ENCODE measurements at regions not wholly inside any gene's neighbourhood (a gene's known extent, or its start where the extent isn't known, plus 50 kb on each side); places are given as distances from the start of the nearest gene placed in this dataset.

- no peak for DNase-seq
Measured at GRCh38 chr2:83081826-83082690, 1377.0 kb downstream of the SUCLG1 start.

- no peak for DNase-seq
Measured at GRCh38 chr2:83079007-83079406, 1380.1 kb downstream of the SUCLG1 start.

DNA sequence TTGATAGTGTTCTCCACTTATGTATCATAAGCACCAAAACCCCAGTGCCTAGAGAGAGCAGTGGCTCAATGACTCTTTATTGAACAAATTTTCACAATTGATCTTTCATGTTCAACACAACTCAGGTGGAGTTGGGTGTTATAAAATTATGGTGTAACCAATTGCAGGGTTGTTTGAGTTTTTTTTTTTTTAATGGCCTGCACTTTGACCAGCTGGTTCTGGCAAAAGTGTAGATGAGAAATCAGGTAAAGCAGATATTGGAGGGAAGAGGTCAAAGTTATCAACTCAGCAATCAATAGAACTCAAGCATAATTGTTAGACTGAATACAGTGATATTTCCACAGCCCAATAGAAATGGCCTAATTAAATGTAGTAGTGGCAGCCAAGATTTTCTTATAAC, 1386.3 kb downstream of the SUCLG1 start:
- no peak for DNase-seq

DNA sequence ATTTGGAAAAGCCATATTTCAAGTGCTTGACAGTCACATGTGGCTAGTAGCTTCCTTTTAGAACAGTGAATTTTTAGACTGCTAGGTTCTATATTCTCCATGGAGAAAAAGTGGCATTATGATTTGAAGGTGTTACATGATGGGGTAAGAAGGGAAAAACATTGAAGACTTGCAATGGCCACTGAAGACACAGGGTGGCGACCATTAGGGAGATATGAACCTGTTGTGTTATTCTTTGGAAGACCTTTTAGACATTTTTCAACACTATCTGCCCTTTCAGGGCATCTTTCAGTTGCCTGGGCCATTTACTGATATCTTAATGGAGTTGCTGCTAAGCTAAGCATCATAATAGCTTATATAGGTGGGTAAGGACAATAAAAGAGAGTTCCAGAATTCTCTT, 1387.2 kb downstream of the SUCLG1 start:
- DNase-seq, result no peak

GRCh38 chr2:83071352-83071751, 1387.7 kb downstream of the SUCLG1 start:
- no peak for DNase-seq

- no peak for DNase-seq
Measured at GRCh38 chr2:83069724-83070123, 1389.4 kb downstream of the SUCLG1 start.

GRCh38 chr2:83068714-83069113, 1390.4 kb downstream of the SUCLG1 start:
- DNase-seq, result no peak

- DNase-seq, result no peak
Measured at GRCh38 chr2:83067947-83068346, 1391.1 kb downstream of the SUCLG1 start.

DNA sequence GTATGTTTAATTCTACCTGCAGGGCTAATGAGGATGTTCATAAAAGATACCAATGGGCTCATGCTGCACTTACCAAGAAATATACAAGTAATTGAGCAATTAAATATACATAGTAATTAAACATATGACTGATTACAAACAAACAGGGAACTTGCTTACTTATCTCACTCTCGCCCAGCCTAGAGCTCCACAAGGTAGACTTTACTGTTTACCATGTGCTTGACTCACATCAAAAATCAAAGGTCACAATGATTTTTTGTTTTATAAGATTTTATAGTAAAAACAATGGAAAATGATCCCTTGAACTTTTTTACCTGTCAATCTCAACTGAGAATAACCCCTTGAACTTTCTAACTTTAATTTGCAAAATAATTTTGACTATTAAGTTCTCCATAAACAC, 1395.1 kb downstream of the SUCLG1 start:
- no peak for DNase-seq

DNA sequence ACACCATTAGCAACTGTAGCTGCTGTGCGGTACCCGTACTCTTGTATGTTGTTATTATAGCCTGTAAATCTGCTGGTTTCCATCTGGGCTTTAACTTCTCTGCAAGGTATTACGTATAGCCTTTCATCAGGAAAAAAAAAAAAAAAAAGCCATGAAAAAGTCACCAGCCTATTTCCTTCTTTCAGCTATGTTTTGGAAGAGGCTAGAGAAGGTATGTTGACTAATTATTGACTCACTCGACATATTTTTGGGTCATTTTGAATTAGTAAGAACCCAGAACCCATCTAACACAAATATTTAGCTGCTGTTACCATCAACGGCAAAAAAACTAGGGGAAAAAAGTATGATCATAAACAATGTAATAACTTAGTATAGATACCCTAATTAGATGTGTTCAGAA, 1395.6 kb downstream of the SUCLG1 start:
- no peak for DNase-seq

DNA sequence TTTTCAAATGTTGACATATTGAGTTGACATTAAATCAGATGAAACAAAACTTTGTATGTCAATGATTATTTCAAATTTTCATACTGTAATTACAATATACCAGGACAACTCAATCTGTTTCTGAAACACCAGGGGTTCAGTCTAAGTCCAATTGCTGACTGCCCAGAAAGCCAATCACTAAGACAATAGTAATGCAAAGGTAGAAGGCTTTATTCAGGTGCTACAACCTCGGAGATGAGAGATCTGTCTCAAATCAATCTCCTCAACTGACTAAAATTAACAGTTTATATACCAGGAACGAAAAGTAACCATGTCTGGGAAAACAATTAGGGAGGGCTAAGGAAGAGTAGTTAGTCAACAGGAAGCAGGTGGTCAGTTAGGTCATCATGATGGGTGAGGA, 1400.4 kb downstream of the SUCLG1 start:
- no peak for DNase-seq

- DNase-seq, result no peak
Measured at GRCh38 chr2:83055376-83056010, 1403.6 kb downstream of the SUCLG1 start.

GRCh38 chr2:83054751-83055150, 1404.3 kb downstream of the SUCLG1 start:
- no peak for DNase-seq

DNA sequence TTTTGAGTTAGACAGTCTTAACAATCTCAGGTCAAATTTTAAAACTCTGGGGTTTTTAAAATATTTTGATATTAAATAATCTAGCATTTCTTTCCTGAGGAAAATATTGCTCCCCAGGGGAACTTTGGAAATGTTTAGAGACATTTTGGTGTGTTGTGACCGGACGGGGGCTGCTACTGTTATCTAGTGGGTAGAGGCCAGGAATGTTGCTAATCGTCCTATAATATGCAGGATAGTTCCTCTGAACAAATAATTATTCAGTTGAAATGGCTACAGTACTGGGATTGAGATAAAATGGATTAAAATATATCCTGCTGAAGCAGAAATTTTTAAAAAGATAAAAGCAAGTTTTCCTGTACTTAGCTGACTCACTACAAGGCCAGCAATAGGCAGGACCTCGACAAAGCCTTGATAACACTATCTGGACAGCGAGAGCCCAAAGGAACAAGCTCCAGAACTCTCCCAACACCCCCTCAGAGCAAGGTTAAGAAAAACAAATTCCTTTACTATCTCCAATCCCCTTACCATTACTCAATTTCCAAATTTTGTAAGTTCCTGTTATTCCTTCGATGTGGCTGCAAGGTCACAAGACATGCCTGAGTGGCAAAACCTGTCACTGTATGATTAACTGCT, 1407.4 kb downstream of the SUCLG1 start:
- no peak for DNase-seq

DNA sequence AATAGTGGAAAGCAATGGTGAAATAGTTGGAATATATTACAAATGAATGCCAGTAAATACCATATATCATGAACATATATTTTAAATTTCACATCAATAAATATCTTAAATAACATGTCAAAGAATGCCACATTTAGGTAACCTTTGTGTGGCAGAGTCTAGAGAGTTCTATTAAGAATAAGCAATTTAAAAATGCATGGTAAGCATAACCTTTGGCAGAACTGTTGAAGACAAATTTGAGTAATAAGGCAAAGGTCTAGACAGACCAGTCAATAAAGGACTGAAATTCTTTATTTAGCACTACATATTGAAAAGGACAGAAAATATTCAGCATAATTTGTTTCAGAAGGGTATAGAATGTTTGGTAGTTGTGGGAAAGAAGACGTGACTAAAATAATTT, 1417.0 kb downstream of the SUCLG1 start:
- no peak for DNase-seq

GRCh38 chr2:83022631-83023210, 1436.4 kb downstream of the SUCLG1 start:
- DNase-seq, result peak; percentile 2

GRCh38 chr2:83017366-83018090, 1441.6 kb downstream of the SUCLG1 start:
- no peak for DNase-seq

GRCh38 chr2:83016343-83017110, 1442.6 kb downstream of the SUCLG1 start:
- DNase-seq, result no peak

DNA sequence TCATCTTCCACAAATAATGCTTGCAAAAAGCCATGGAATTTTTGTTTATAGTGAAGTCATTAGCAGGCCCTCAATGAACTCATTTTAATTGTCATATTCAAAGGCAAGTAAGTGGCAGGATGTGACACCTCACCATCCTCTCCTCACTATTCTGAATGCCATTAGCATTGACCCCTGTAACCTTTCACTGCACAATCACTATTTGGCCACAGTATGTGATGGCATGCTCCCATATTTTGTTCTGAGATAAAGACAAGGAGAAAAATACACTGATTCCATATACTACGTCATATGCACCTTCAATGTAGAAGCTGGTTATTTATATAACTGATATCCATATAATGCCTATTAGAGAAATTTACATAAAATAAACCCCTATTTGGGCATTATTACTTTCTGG, 1443.2 kb downstream of the SUCLG1 start:
- no peak for DNase-seq

DNA sequence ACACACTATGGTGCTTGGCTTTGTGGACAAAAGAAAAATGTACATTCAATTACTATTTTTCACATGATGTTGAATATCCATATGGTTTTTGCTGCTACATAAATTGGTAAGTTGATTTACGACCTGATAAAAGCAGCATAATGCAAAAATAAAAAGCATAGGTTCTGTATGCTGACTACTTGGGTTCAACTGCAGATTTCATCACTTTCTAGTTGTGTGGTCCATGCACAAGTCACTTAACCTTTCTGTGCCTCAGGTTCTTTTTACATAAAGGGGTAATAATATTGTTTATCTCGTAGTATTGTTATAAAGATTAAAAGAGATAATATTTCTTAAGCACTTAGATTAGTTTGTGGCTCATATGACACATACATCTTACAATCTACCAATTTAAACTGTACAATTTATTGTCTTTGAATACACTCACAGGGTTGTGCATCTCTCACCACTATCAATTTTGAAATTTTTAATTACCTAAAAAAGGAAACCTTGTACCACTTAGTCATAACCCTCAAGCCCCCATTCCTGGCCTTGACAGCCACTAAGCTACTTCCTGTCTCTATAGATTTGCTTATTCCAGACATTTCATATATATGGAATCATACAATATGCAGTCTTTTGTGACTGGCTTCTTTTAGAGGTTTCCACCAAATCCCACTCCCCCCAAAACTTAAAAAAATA, 1443.9 kb downstream of the SUCLG1 start:
- DNase-seq, result no peak

GRCh38 chr2:83014462-83014861, 1444.6 kb downstream of the SUCLG1 start:
- DNase-seq, result no peak

GRCh38 chr2:83006961-83007360, 1452.1 kb downstream of the SUCLG1 start:
- DNase-seq, result no peak
